ENCODE measurements at regions not wholly inside any gene's neighbourhood (a gene's known extent, or its start where the extent isn't known, plus 50 kb on each side); places are given as distances from the start of the nearest gene placed in this dataset.

GRCh38 chrX:120759685-120760084 is 116.0 kb downstream of the CT47B1 start:
- TF ChIP-seq EZH2 (IDR thresholded peaks at IDR 0.05; ENCODE audit: borderline replicate concordance, low read depth, low read length, severe bottlenecking) (no peak), CTCF (IDR thresholded peaks at IDR 0.05; ENCODE audit: borderline replicate concordance, extremely low read depth, low read length, poor library complexity, severe bottlenecking) (no peak)

All from DND-41 (cell line).